GM12873 (cell line): ENCODE measurements at regions not wholly inside any gene's neighbourhood (a gene's known extent, or its start where the extent isn't known, plus 50 kb on each side); places are given as distances from the start of the nearest gene placed in this dataset.

ENCODE experiments used
- CTCF ChIP-seq: IDR thresholded peaks from 2 replicates; pipeline ENCODE4 v1.5.1; 2012; ENCODE audit warnings: low read depth, mild to moderate bottlenecking, moderate library complexity, low read length, control low read depth; ENCODE audit not compliant: insufficient read depth; ENCODE audit errors: missing control alignments

DNA sequence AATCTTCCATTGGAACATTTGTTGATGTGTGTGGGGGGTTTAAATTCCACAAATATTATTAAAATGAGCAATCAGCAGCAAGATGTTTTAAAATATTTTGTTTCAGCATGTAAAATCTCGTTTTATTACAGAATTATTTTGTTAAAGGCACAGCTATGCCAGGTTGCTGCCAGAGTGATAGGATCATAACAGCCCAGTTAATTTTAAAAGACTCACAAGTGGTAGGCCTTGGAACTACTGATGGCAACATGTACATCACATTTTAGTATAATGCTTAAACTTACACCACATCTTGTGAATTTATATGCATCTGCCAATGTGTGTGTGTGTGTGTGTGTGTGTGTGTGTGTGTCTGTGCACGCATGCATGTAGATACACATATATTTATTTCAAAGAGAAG lies 97.8 kb upstream of the SPRY1 start:
- TF ChIP-seq CTCF, result no peak

GRCh38 chr4:123299212-123299691 lies 97.3 kb upstream of the SPRY1 start:
- TF ChIP-seq CTCF, result no peak

DNA sequence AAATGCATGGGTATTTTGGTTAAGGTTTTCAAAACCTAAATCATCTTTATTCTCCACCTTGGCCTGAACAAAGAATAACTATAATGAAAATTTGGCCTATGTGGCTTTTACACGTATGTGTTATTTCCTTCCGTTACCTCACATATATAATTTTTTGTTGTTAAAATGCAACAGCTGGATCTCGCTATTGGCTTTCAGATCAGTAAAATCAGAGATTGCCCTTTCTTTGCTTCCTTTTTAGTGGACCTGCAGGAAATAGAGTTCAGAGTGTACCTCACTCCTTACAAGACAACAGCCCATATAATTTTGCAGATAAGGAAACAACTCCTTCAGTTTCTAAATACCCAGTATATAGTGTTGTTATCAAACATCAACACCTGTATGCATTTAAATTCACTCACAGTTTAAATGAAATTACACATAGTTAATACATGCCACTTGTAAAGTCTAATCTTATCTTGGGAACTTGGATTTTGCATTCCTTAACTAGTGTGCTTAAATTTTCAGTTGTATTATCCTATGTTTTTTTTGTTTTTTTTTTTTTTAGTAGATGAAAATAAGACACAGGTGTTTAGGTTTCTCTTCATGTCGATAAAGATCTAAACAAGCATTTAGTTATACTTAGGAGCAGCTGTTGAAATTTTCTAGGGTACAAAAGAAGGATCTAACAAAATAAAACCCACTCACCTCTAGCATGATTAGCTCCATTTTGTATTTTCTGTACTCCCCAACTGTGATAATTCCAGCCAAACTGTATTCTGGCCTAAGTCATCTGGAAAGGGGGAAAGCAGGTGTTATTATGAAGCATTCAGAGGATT lies 96.2 kb upstream of the SPRY1 start:
- TF ChIP-seq CTCF, result no peak

- no peak for TF ChIP-seq CTCF
These were observed 94.7 kb upstream of the SPRY1 start for GRCh38 chr4:123301923-123302322.

DNA sequence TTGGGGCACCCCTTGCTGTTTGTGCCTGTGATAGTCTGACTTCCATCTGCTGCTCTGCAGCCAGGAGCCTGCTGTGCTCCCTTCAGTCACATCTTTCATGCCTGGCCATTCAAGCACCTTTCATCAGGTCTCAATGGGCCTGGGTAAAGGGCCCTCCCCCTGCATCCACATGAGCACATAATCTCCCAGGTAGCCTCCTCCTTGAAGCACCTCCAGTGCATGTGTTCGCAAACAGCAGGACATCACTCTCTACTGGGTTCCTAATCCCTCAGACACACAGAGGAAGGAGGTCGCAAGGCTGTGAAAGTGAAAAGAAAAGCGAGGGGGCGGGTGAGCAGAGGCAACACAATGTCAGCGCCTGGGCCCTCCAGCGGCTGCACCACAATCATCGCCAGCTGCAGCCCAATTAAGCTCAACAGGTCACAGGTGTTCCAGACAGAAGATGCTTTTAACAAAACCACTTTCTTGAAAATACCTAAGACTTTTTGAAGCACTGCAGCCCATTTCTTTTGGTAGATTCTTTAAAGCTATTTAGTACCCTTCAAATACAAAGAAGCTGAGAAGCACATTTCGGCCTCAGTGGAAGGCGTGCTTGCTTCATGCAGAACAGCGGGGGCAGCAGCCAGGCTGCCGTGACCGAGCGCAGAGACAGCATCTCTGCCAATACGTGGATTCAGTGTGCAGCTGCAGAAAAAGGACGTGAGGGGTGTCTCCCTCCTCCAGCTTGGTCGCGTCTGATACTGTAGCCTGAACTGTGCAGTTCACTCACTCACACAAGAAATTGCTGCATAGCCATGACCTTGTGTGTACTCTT lies 92.2 kb upstream of the SPRY1 start:
- no peak for TF ChIP-seq CTCF

- no peak for TF ChIP-seq CTCF
These were observed 90.9 kb upstream of the SPRY1 start for GRCh38 chr4:123305736-123306135.

GRCh38 chr4:123306769-123307168 lies 89.8 kb upstream of the SPRY1 start:
- no peak for TF ChIP-seq CTCF
